ENCODE measurements at regions not wholly inside any gene's neighbourhood (a gene's known extent, or its start where the extent isn't known, plus 50 kb on each side); places are given as distances from the start of the nearest gene placed in this dataset.

- TF ChIP-seq CTCF (IDR thresholded peaks at IDR 0.05; ENCODE audit: extremely low read depth in 1 of 2, insufficient read depth in 1 of 2, low read depth in 1 of 2, low read length in 2 of 2) (no peak), POLR2A (IDR thresholded peaks at IDR 0.05; ENCODE audit: low read depth, low read length) (no peak), MAX (IDR thresholded peaks at IDR 0.05; ENCODE audit: insufficient read depth, insufficient read length) (no peak), MYC (IDR thresholded peaks at IDR 0.05; ENCODE audit: low read depth, low read length) (no peak), EZH2 (IDR thresholded peaks at IDR 0.05; ENCODE audit: borderline replicate concordance, low read depth, low read length, severe bottlenecking) (no peak)
Observed at GRCh38 chr17:52504081-52504480, 345.6 kb upstream of the CA10 start.
